ENCODE measurements at regions not wholly inside any gene's neighbourhood (a gene's known extent, or its start where the extent isn't known, plus 50 kb on each side); places are given as distances from the start of the nearest gene placed in this dataset.

DNA sequence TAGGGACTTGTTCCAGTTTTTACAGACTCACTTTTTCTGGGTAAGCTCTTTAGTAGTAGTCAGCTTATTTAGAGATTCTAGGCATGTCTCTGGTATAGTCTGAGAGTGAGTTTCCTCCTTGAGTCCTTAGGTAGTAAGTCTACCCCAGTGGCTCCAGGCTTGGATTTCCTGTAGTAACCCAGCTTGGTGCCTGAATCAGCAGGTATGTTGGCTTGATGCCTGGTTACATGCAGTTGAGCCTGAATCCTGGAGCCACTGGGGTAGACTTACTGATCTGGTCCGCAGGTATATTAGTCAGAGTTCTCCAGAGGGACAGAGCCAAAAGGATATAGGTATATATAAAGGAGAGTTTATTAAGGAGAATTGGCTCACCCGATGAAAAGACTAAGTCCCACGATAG is 85.8 kb upstream of the RBMS3 start:
- TF ChIP-seq, protein P1, sequence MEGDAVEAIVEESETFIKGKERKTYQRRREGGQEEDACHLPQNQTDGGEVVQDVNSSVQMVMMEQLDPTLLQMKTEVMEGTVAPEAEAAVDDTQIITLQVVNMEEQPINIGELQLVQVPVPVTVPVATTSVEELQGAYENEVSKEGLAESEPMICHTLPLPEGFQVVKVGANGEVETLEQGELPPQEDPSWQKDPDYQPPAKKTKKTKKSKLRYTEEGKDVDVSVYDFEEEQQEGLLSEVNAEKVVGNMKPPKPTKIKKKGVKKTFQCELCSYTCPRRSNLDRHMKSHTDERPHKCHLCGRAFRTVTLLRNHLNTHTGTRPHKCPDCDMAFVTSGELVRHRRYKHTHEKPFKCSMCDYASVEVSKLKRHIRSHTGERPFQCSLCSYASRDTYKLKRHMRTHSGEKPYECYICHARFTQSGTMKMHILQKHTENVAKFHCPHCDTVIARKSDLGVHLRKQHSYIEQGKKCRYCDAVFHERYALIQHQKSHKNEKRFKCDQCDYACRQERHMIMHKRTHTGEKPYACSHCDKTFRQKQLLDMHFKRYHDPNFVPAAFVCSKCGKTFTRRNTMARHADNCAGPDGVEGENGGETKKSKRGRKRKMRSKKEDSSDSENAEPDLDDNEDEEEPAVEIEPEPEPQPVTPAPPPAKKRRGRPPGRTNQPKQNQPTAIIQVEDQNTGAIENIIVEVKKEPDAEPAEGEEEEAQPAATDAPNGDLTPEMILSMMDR (IDR thresholded peaks at IDR 0.05), result no peak
- H3K4me3 ChIP-seq, result no peak overlapping the region
- H3K27ac ChIP-seq, result no peak overlapping the region
- peaks cover 0 to 16% of the 10 kb centered on the region in 2 donors for H3K9me3 ChIP-seq
- H3K27me3 ChIP-seq, result no peaks in the 10 kb centered on the region
- no peaks in the 10 kb centered on the region for H3K4me1 ChIP-seq
- no peak for DNase-seq (ENCODE audit: low spot score in 2 of 2)
- intact Hi-C loops (cut with DNase I), result no loop called here
- no peaks in the 10 kb centered on the region for H3K36me3 ChIP-seq

GRCh38 chr3:29201604-29202003 is 79.3 kb upstream of the RBMS3 start:
- H3K9me3 ChIP-seq, result no peaks in the 10 kb centered on the region
- DNase-seq (ENCODE audit: low spot score in 2 of 2), result no peak
- intact Hi-C loops (cut with DNase I), result no loop called here

DNA sequence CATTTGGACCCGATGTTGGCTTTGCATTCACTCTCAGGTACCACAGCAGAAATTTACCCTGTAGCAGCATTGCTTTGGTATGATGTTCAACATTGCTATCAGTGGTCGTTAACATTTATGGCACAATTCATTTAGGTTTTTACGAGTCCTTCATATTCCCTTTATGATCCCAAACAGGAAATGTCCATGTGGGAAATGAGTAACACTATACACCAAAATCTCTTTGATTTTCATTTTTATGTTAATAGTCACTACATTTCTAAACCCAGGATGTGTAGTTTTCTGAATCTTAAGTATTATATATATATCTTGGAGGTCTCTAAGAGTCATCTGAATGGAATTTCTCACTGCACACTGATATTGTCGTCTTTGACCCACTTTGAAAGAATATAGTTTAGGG is 78.5 kb upstream of the RBMS3 start:
- Histone ChIP-seq H3K4me1 (no peaks in the 10 kb centered on the region), H3K9me3 (no peaks in the 10 kb centered on the region), H3K36me3 (no peaks in the 10 kb centered on the region), H3K27ac (no peak overlapping the region), H3K27me3 (no peaks in the 10 kb centered on the region), H3K4me3 (no peak overlapping the region)
- TF ChIP-seq, protein P1 (IDR thresholded peaks at IDR 0.05), result no peak
- no peak for DNase-seq (ENCODE audit: low spot score in 2 of 2)
- intact Hi-C loops (cut with DNase I), result no loop called here

More at GRCh38 chr3:29201604-29202003, 79.3 kb upstream of the RBMS3 start:
- H3K4me1 ChIP-seq, result no peaks in the 10 kb centered on the region
- H3K4me3 ChIP-seq, result no peak overlapping the region
- TF ChIP-seq, protein P1 (IDR thresholded peaks at IDR 0.05), result no peak
- H3K36me3 ChIP-seq, result no peaks in the 10 kb centered on the region
- H3K27ac ChIP-seq, result no peak overlapping the region
- no peaks in the 10 kb centered on the region for H3K27me3 ChIP-seq

- H3K27ac ChIP-seq, result no peak overlapping the region
- no peak overlapping the region for H3K4me3 ChIP-seq
- DNase-seq (ENCODE audit: low spot score in 2 of 2), result no peak
- H3K36me3 ChIP-seq, result no peaks in the 10 kb centered on the region
- TF ChIP-seq, protein P1 (IDR thresholded peaks at IDR 0.05), result no peak
- no peaks in the 10 kb centered on the region for H3K27me3 ChIP-seq
- intact Hi-C loops (cut with DNase I), result no loop called here
- no peaks in the 10 kb centered on the region for H3K4me1 ChIP-seq
- H3K9me3 ChIP-seq, result no peaks in the 10 kb centered on the region
Measured at GRCh38 chr3:29203851-29204250, 77.0 kb upstream of the RBMS3 start.

DNA sequence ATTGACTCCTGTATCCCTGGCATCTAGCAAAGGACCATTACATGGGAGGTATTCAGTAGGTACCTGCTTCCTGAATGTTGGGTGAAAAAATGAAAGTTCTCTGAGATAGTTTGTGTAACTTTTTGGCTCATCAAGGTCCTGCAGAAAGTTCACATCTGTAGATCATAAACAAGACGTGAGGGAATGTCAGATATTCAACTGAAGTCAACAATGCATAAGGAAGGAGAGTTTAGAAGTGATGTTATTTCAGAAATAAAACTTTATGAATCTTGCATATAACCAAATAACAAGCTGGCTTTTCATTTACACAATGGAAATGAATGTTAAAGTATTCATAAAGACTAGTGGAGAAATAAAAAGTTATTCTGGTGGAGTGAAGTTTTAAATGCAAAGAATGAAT is 73.4 kb upstream of the RBMS3 start:
- Histone ChIP-seq H3K9me3 (no peaks in the 10 kb centered on the region), H3K36me3 (no peaks in the 10 kb centered on the region), H3K4me1 (no peaks in the 10 kb centered on the region), H3K27me3 (no peaks in the 10 kb centered on the region), H3K27ac (no peak overlapping the region), H3K4me3 (no peak overlapping the region)
- TF ChIP-seq, protein P1 (IDR thresholded peaks at IDR 0.05), result no peak
- intact Hi-C loops (cut with DNase I), result no loop called here
- no peak for DNase-seq (ENCODE audit: low spot score in 2 of 2)

GRCh38 chr3:29212789-29213433 is 68.0 kb upstream of the RBMS3 start:
- no peaks in the 10 kb centered on the region for H3K27me3 ChIP-seq
- intact Hi-C loops (cut with DNase I), result no loop called here

More at GRCh38 chr3:29212789-29213433, 68.0 kb upstream of the RBMS3 start:
- Histone ChIP-seq H3K27ac (no peak overlapping the region), H3K36me3 (no peaks in the 10 kb centered on the region), H3K4me1 (no peaks in the 10 kb centered on the region), H3K9me3 (no peaks in the 10 kb centered on the region), H3K4me3 (no peak overlapping the region)
- no peak for DNase-seq (ENCODE audit: low spot score in 2 of 2)
- TF ChIP-seq, protein P1 (IDR thresholded peaks at IDR 0.05), result no peak

Measured in ascending aorta (tissue), 2 donors.